OCI-LY7 (cell line): ENCODE measurements at regions not wholly inside any gene's neighbourhood (a gene's known extent, or its start where the extent isn't known, plus 50 kb on each side); places are given as distances from the start of the nearest gene placed in this dataset.

ENCODE experiments used
- BruUV-seq: library from RNA; stranded (reverse); fragments of 400-500 nt; replicated peaks from 2 replicates; lab custom pipeline; 2021; lab: Mats Ljungman, UMichigan
- CTCF ChIA-PET: fragments of 300-600 bp; sonication (Branson Sonifier 250); formaldehyde crosslinking; loops from one replicate; lab custom pipeline; 2022; ENCODE audit warnings: antibody characterized with exemption; ENCODE audit not compliant: unreplicated experiment; lab: Charles Lee
- POLR2A ChIA-PET: fragments of 300-600 bp; sonication (Branson Sonifier 250); formaldehyde crosslinking; loops from one replicate; lab custom pipeline; 2022; ENCODE audit warnings: antibody characterized with exemption; lab: Charles Lee
- DNase-seq: peaks from one replicate; pipeline ENCODE4 v3.0.0-alpha.2; 2015; ENCODE audit warnings: low spot score
- H2AFZ ChIP-seq: fragments of 200-600 bp; sonication (generic), shearing (Covaris generic); 2 replicates; pipeline ENCODE4 v1.6.1; 2014; ENCODE audit warnings: mild to moderate bottlenecking, antibody characterized with exemption, low read length, moderate library complexity
- H3K27ac ChIP-seq: fragments of 200-600 bp; sonication (generic); 2 replicates; pipeline ENCODE4 v1.5.1; 2014; ENCODE audit warnings: mixed run types, low read depth, mild to moderate bottlenecking, moderate library complexity, low read length, inconsistent platforms; ENCODE audit not compliant: poor library complexity, severe bottlenecking
- H3K36me3 ChIP-seq: fragments of 200-600 bp; sonication (generic); 2 replicates; pipeline ENCODE4 v1.6.1; 2014; ENCODE audit warnings: mild to moderate bottlenecking, antibody characterized with exemption, low read length, moderate library complexity, mixed read lengths; ENCODE audit not compliant: insufficient read depth
- H3K4me1 ChIP-seq: fragments of 200-600 bp; sonication (generic); 2 replicates; pipeline ENCODE4 v1.5.1; 2014; ENCODE audit warnings: mild to moderate bottlenecking, low read length; ENCODE audit not compliant: insufficient read depth, poor library complexity, severe bottlenecking
- H3K4me2 ChIP-seq: fragments of 200-600 bp; sonication (generic); 2 replicates; pipeline ENCODE4 v1.6.1; 2014; ENCODE audit warnings: mild to moderate bottlenecking, low read length
- H3K4me3 ChIP-seq: fragments of 200-600 bp; sonication (generic); 2 replicates; pipeline ENCODE4 v1.5.1; 2014; ENCODE audit warnings: mild to moderate bottlenecking, low read depth, low read length; ENCODE audit not compliant: poor library complexity, severe bottlenecking
- H3K79me2 ChIP-seq: fragments of 200-600 bp; sonication (generic); 2 replicates; pipeline ENCODE4 v1.6.1; 2016; ENCODE audit warnings: low read depth, mild to moderate bottlenecking, low read length, moderate library complexity, mixed read lengths; ENCODE audit not compliant: insufficient read depth
- H3K9me2 ChIP-seq: fragments of 200-600 bp; sonication (generic); 2 replicates; pipeline ENCODE4 v1.6.1; 2016; ENCODE audit warnings: mild to moderate bottlenecking, low read length, mixed read lengths; ENCODE audit not compliant: insufficient read depth
- H3K9me3 ChIP-seq: fragments of 200-600 bp; sonication (generic); 2 replicates; pipeline ENCODE4 v1.6.1; 2014; ENCODE audit warnings: mild to moderate bottlenecking, mixed run types, low read length, mixed read lengths
- H4K20me1 ChIP-seq: fragments of 200-600 bp; sonication (generic); 2 replicates; pipeline ENCODE4 v1.6.1; 2014; ENCODE audit warnings: mild to moderate bottlenecking, antibody characterized with exemption, low read length, moderate library complexity, mixed read lengths; ENCODE audit not compliant: insufficient read depth
- CTCF ChIP-seq: fragments of 200-600 bp; sonication (generic); conservative IDR thresholded peaks from 2 replicates; pipeline ENCODE4 v1.5.1; 2014; ENCODE audit warnings: mild to moderate bottlenecking, antibody characterized with exemption, low read length, moderate library complexity, mixed read lengths
- EZH2phosphoT487 ChIP-seq: fragments of 200-600 bp; sonication (generic); IDR thresholded peaks from 2 replicates; pipeline ENCODE4 v1.6.1; 2018; ENCODE audit warnings: low read depth, borderline replicate concordance, mild to moderate bottlenecking, mixed run types, antibody characterized with exemption, low read length, moderate library complexity, mixed read lengths
- intact Hi-C: fragments of 100-400 bp; cut with micrococcal nuclease; formaldehyde crosslinking; loops from one replicate; pipeline ENCODE4 v1.10.0; 2022; ENCODE audit not compliant: unreplicated experiment

GRCh38 chr18:30766053-30766452 is 276.5 kb downstream of the DSC3 start:
- CTCF ChIA-PET, result no interaction called here
- no peak overlapping the region for H2AFZ ChIP-seq
- no peaks in the 10 kb centered on the region for H4K20me1 ChIP-seq
- no peak for DNase-seq
- POLR2A ChIA-PET, result interaction anchor here (0.7 kb wide), 1 partner anchor 629 kb away, joined by 4 read pairs; no protein-coding TSS in a partner anchor
- intact Hi-C loops, result no loop called here
- TF ChIP-seq EZH2phosphoT487 (no peak), CTCF (no peak)
- H3K4me1 ChIP-seq, result no peaks in the 10 kb centered on the region
- no TSS peak for BruUV-seq
- no peak overlapping the region for H3K4me3 ChIP-seq
- H3K9me3 ChIP-seq, result no peaks in the 10 kb centered on the region
- no peaks in the 10 kb centered on the region for H3K9me2 ChIP-seq
- H3K79me2 ChIP-seq, result no peaks in the 10 kb centered on the region
- no peak overlapping the region for H3K27ac ChIP-seq
- no peak overlapping the region for H3K4me2 ChIP-seq
- no peaks in the 10 kb centered on the region for H3K36me3 ChIP-seq

- CTCF ChIA-PET, result no interaction called here
- H3K79me2 ChIP-seq, result no peaks in the 10 kb centered on the region
- intact Hi-C loops, result no loop called here
- TF ChIP-seq CTCF (no peak), EZH2phosphoT487 (no peak)
- no peak for DNase-seq
- H3K36me3 ChIP-seq, result no peaks in the 10 kb centered on the region
- no TSS peak for BruUV-seq
- POLR2A ChIA-PET, result no interaction called here
- no peak overlapping the region for H3K27ac ChIP-seq
- no peak overlapping the region for H2AFZ ChIP-seq
- no peaks in the 10 kb centered on the region for H3K4me1 ChIP-seq
- no peaks in the 10 kb centered on the region for H4K20me1 ChIP-seq
- H3K4me3 ChIP-seq, result no peak overlapping the region
- H3K4me2 ChIP-seq, result no peak overlapping the region
- no peaks in the 10 kb centered on the region for H3K9me2 ChIP-seq
- H3K9me3 ChIP-seq, result no peaks in the 10 kb centered on the region
Observed at GRCh38 chr18:30765247-30765646, 277.3 kb downstream of the DSC3 start.

GRCh38 chr18:30763902-30764350 is 278.6 kb downstream of the DSC3 start:
- no peaks in the 10 kb centered on the region for H3K9me2 ChIP-seq
- BruUV-seq, result no TSS peak
- DNase-seq, result no peak

More at GRCh38 chr18:30763902-30764350, 278.6 kb downstream of the DSC3 start:
- ChIA-PET POLR2A (no interaction called here), CTCF (no interaction called here)
- intact Hi-C loops, result no loop called here
- Histone ChIP-seq H3K79me2 (no peaks in the 10 kb centered on the region), H2AFZ (no peak overlapping the region), H3K4me1 (no peaks in the 10 kb centered on the region), H3K27ac (no peak overlapping the region), H3K9me3 (no peaks in the 10 kb centered on the region), H4K20me1 (no peaks in the 10 kb centered on the region), H3K4me3 (no peak overlapping the region), H3K4me2 (no peak overlapping the region), H3K36me3 (no peaks in the 10 kb centered on the region)
- no peak for TF ChIP-seq EZH2phosphoT487
- no peak for TF ChIP-seq CTCF
